ENCODE measurements at regions not wholly inside any gene's neighbourhood (a gene's known extent, or its start where the extent isn't known, plus 50 kb on each side); places are given as distances from the start of the nearest gene placed in this dataset.

DNA sequence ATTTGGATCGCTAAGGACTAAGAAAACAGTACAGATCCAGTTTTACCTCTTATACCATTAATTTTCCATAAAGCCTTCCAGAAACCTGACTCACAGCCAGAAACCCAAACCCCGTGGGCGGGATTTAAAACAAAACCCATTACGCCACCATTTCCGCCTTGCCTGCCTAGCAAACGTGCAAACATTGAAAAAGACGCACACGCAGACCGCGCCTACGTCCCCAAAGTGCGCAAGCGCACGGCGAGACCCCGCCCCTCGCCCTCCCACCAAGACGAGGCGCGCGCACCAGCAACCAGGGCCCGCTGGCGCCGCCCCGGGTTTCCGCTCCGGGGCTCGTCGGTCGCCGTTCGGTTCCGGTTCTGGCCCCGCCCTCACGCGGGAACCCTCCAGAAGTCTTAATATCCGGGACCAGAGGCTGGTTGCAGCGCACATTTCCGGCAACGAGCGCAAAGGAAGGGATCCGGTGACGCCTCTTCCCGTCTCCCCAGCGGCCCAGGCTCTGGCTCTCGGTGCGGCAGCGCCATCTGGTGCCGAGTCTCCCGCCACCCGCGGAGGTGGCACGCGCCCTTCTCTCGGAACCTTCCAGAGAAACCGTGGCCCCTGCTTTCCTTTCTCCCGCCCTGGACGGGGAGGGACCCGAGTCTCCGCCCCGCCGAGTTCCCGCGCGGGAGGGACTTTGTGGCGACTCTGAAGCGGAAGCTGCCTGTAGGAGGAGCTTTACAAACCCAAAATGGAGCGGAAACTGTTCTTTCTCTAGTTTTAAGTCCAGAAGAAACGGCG, 256.9 kb upstream of the STARD13 start (continued):
- no peak for TF ChIP-seq ZBTB33 (IDR thresholded peaks at IDR 0.05)
- TF ChIP-seq SIN3A (IDR thresholded peaks at IDR 0.05; ENCODE audit: low read depth, low read length), result 0 out of 2 replicates have a peak, but pooled peaks have one; percentile 75
- TF ChIP-seq SMAD5 (IDR thresholded peaks at IDR 0.05; ENCODE audit: low read depth), result peak; percentile 64; the same call in 1 of the 2 replicates
- TF ChIP-seq HCFC1 (IDR thresholded peaks at IDR 0.05; ENCODE audit: low read length), result peak; percentile 60
- peak; percentile 74 for TF ChIP-seq KLF5 (IDR thresholded peaks at IDR 0.05; ENCODE audit: partially characterized antibody)
- peak; percentile 96 for TF ChIP-seq IKZF1 (conservative IDR thresholded peaks at IDR 0.05)
- TF ChIP-seq, protein P1, sequence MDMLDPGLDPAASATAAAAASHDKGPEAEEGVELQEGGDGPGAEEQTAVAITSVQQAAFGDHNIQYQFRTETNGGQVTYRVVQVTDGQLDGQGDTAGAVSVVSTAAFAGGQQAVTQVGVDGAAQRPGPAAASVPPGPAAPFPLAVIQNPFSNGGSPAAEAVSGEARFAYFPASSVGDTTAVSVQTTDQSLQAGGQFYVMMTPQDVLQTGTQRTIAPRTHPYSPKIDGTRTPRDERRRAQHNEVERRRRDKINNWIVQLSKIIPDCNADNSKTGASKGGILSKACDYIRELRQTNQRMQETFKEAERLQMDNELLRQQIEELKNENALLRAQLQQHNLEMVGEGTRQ (IDR thresholded peaks at IDR 0.05; ENCODE audit: borderline replicate concordance, low read depth, low read length), result no peak; the same call in 1 of the 2 replicates
- TF ChIP-seq NR2C2 (IDR thresholded peaks at IDR 0.05; ENCODE audit: borderline replicate concordance, control insufficient read depth, insufficient read length, low read depth), result no peak
- TF ChIP-seq STAT3 (IDR thresholded peaks at IDR 0.05; ENCODE audit: low read depth, low read length), result no peak
- TF ChIP-seq JUNB (IDR thresholded peaks at IDR 0.05), result peak; percentile 29; the same call in 1 of the 2 replicates
- peak; percentile 87 for TF ChIP-seq SMAD1 (IDR thresholded peaks at IDR 0.05; ENCODE audit: low read depth, partially characterized antibody)
- TF ChIP-seq DPF2 (IDR thresholded peaks at IDR 0.05), result peak; percentile 81
- TF ChIP-seq, protein P2, sequence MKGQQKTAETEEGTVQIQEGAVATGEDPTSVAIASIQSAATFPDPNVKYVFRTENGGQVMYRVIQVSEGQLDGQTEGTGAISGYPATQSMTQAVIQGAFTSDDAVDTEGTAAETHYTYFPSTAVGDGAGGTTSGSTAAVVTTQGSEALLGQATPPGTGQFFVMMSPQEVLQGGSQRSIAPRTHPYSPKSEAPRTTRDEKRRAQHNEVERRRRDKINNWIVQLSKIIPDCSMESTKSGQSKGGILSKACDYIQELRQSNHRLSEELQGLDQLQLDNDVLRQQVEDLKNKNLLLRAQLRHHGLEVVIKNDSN (IDR thresholded peaks at IDR 0.05; ENCODE audit: borderline replicate concordance, extremely low read length, insufficient read depth, low read depth, low read length), result no peak
- TF ChIP-seq, protein P3, sequence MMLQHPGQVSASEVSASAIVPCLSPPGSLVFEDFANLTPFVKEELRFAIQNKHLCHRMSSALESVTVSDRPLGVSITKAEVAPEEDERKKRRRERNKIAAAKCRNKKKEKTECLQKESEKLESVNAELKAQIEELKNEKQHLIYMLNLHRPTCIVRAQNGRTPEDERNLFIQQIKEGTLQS (IDR thresholded peaks at IDR 0.05; ENCODE audit: borderline replicate concordance, extremely low read depth, low read depth, low read length), result no peak
- TF ChIP-seq MYB (IDR thresholded peaks at IDR 0.05; ENCODE audit: borderline replicate concordance, low read depth, low read length), result no peak
- peak in 1 of 2 experiments; percentile 72; a peak in 2 of 4 replicates for TF ChIP-seq ETV6 (conservative IDR thresholded peaks at IDR 0.05 in 1 of 2, IDR thresholded peaks at IDR 0.05 in 1 of 2; ENCODE audit: borderline replicate concordance in 1 of 2, low read depth in 1 of 2)
- TF ChIP-seq, protein P4, sequence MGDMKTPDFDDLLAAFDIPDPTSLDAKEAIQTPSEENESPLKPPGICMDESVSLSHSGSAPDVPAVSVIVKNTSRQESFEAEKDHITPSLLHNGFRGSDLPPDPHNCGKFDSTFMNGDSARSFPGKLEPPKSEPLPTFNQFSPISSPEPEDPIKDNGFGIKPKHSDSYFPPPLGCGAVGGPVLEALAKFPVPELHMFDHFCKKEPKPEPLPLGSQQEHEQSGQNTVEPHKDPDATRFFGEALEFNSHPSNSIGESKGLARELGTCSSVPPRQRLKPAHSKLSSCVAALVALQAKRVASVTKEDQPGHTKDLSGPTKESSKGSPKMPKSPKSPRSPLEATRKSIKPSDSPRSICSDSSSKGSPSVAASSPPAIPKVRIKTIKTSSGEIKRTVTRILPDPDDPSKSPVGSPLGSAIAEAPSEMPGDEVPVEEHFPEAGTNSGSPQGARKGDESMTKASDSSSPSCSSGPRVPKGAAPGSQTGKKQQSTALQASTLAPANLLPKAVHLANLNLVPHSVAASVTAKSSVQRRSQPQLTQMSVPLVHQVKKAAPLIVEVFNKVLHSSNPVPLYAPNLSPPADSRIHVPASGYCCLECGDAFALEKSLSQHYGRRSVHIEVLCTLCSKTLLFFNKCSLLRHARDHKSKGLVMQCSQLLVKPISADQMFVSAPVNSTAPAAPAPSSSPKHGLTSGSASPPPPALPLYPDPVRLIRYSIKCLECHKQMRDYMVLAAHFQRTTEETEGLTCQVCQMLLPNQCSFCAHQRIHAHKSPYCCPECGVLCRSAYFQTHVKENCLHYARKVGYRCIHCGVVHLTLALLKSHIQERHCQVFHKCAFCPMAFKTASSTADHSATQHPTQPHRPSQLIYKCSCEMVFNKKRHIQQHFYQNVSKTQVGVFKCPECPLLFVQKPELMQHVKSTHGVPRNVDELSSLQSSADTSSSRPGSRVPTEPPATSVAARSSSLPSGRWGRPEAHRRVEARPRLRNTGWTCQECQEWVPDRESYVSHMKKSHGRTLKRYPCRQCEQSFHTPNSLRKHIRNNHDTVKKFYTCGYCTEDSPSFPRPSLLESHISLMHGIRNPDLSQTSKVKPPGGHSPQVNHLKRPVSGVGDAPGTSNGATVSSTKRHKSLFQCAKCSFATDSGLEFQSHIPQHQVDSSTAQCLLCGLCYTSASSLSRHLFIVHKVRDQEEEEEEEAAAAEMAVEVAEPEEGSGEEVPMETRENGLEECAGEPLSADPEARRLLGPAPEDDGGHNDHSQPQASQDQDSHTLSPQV (IDR thresholded peaks at IDR 0.05), result peak; percentile 37; the same call in 1 of the 2 replicates
- TF ChIP-seq ZZZ3 (IDR thresholded peaks at IDR 0.05; ENCODE audit: control insufficient read depth, insufficient read length, low read depth), result no peak
- no peak for TF ChIP-seq CHD4 (IDR thresholded peaks at IDR 0.05)
- TF ChIP-seq MTA2 (IDR thresholded peaks at IDR 0.05; ENCODE audit: low read depth), result peak; percentile 28; the same call in 1 of the 2 replicates
- TF ChIP-seq, protein P5, sequence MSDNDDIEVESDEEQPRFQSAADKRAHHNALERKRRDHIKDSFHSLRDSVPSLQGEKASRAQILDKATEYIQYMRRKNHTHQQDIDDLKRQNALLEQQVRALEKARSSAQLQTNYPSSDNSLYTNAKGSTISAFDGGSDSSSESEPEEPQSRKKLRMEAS (IDR thresholded peaks at IDR 0.05; ENCODE audit: low read depth, low read length), result peak; percentile 87

Measured in GM12878 (cell line).